Neural progenitor cell (in vitro differentiated cells): ENCODE measurements at regions not wholly inside any gene's neighbourhood (a gene's known extent, or its start where the extent isn't known, plus 50 kb on each side); places are given as distances from the start of the nearest gene placed in this dataset.
A peak's percentile ranks its signal among the peaks of the same experiment; 100 is the strongest.

Experiments
- DNase-seq: peaks from one replicate; pipeline ENCODE4 v3.0.0-alpha.2; 2016; ENCODE audit warnings: low spot score
- H2AFZ ChIP-seq: fragments of 200-600 bp; sonication (generic); replicated peaks from 2 replicates; pipeline ENCODE4 v1.6.1; 2016; ENCODE audit warnings: antibody characterized with exemption
- H3F3A ChIP-seq: fragments of 200-600 bp; sonication (generic); 2 replicates; pipeline ENCODE4 v1.6.1; 2016; ENCODE audit warnings: antibody characterized with exemption, low read depth
- H3K27ac ChIP-seq: fragments of 200-600 bp; sonication (generic); 2 replicates; pipeline ENCODE4 v1.5.1; 2016; ENCODE audit warnings: mild to moderate bottlenecking
- H3K27me3 ChIP-seq: fragments of 200-600 bp; sonication (generic); 2 replicates; pipeline ENCODE4 v1.6.1; 2016; ENCODE audit warnings: mild to moderate bottlenecking, moderate library complexity
- H3K36me3 ChIP-seq: fragments of 200-600 bp; sonication (generic); 2 replicates; pipeline ENCODE4 v1.5.1; 2016
- H3K4me1 ChIP-seq: fragments of 200-600 bp; sonication (generic); 2 replicates; pipeline ENCODE4 v1.6.1; 2016; ENCODE audit warnings: mixed run types
- H3K4me2 ChIP-seq: fragments of 200-600 bp; sonication (generic); 2 replicates; pipeline ENCODE4 v1.6.1; 2016
- H3K4me3 ChIP-seq: fragments of 200-600 bp; sonication (generic); 2 replicates; pipeline ENCODE4 v1.5.1; 2016
- H3K79me2 ChIP-seq: fragments of 200-600 bp; sonication (generic); 2 replicates; pipeline ENCODE4 v1.6.1; 2016; ENCODE audit warnings: low read depth
- H3K9ac ChIP-seq: fragments of 200-600 bp; sonication (generic); 2 replicates; pipeline ENCODE4 v1.6.1; 2016
- H3K9me3 ChIP-seq: fragments of 200-600 bp; sonication (generic); 2 replicates; pipeline ENCODE4 v1.5.1; 2016; ENCODE audit warnings: low read depth
- H4K20me1 ChIP-seq: fragments of 200-600 bp; sonication (generic); 2 replicates; pipeline ENCODE4 v1.6.1; 2016; ENCODE audit warnings: low read depth
- H3K27ac Mint-ChIP-seq: 3 replicates; pipeline ENCODE4 v1.8.0; 2021; ENCODE audit warnings: mixed read lengths
- H3K27me3 Mint-ChIP-seq: 2 replicates; pipeline ENCODE4 v1.8.0; 2022; ENCODE audit warnings: low read depth, mild to moderate bottlenecking, inconsistent platforms, moderate library complexity, mixed read lengths; ENCODE audit not compliant: insufficient read depth
- H3K36me3 Mint-ChIP-seq: 3 replicates; pipeline ENCODE4 v1.8.0; 2021; ENCODE audit warnings: mixed read lengths
- H3K4me1 Mint-ChIP-seq: 3 replicates; pipeline ENCODE4 v1.8.0; 2021; ENCODE audit warnings: mixed read lengths
- H3K4me3 Mint-ChIP-seq: 3 replicates; pipeline ENCODE4 v1.8.0; 2021; ENCODE audit warnings: mild to moderate bottlenecking, moderate library complexity, mixed read lengths
- H3K9me3 Mint-ChIP-seq: 3 replicates; pipeline ENCODE4 v1.8.0; 2020; ENCODE audit warnings: mixed read lengths
- EZH2 ChIP-seq: fragments of 200-600 bp; sonication (generic); IDR thresholded peaks from 2 replicates; pipeline ENCODE4 v1.6.1; 2017; ENCODE audit warnings: antibody characterized with exemption, mild to moderate bottlenecking, moderate library complexity
- EZH2phosphoT487 ChIP-seq: fragments of 200-600 bp; sonication (generic); IDR thresholded peaks from 2 replicates; pipeline ENCODE4 v1.6.1; 2017; ENCODE audit warnings: antibody characterized with exemption
- TF ChIP-seq, protein P1 (sequence below): fragments of 200-600 bp; sonication (generic); IDR thresholded peaks from 2 replicates; pipeline ENCODE4 v1.5.1; 2017; ENCODE audit warnings: antibody characterized with exemption, mild to moderate bottlenecking

DNA sequence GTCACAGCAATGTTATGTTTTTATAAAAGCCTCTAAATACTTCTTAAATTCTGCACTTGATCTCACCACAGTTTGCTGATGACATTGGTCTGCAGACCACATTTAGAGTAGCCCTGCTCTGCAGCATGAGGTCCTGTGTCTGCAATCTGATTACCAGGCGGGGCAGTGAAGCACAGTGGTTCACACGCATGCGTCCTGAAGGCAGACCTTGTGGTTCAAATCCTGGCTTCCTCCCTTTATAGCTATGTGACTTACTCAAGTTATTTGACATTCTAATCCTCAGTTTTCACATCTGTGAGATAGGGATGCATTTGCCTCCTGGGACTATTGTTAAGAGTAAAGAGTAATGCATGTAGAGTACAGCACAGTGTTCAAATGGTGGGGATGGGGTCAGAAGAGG, 50.3 kb downstream of the BMAL2 start:
- H3K4me3 Mint-ChIP-seq, result no peak overlapping the region
- Histone ChIP-seq H2AFZ (no peak overlapping the region), H3K9ac (no peak overlapping the region), H3K79me2 (no peaks in the 10 kb centered on the region), H3K9me3 (no peaks in the 10 kb centered on the region), H3K36me3 (no peaks in the 10 kb centered on the region), H4K20me1 (no peaks in the 10 kb centered on the region), H3K27ac (no peak overlapping the region), H3K4me1 (no peaks in the 10 kb centered on the region), H3F3A (no peaks in the 10 kb centered on the region), H3K27me3 (no peaks in the 10 kb centered on the region), H3K4me2 (no peak overlapping the region), H3K4me3 (no peak overlapping the region)
- H3K36me3 Mint-ChIP-seq, result no peaks in the 10 kb centered on the region
- no peak for DNase-seq
- H3K27ac Mint-ChIP-seq, result no peak overlapping the region
- H3K27me3 Mint-ChIP-seq, result peaks cover 2% of the 10 kb centered on the region
- TF ChIP-seq EZH2phosphoT487 (no peak), EZH2 (no peak)
- TF ChIP-seq, protein P1, sequence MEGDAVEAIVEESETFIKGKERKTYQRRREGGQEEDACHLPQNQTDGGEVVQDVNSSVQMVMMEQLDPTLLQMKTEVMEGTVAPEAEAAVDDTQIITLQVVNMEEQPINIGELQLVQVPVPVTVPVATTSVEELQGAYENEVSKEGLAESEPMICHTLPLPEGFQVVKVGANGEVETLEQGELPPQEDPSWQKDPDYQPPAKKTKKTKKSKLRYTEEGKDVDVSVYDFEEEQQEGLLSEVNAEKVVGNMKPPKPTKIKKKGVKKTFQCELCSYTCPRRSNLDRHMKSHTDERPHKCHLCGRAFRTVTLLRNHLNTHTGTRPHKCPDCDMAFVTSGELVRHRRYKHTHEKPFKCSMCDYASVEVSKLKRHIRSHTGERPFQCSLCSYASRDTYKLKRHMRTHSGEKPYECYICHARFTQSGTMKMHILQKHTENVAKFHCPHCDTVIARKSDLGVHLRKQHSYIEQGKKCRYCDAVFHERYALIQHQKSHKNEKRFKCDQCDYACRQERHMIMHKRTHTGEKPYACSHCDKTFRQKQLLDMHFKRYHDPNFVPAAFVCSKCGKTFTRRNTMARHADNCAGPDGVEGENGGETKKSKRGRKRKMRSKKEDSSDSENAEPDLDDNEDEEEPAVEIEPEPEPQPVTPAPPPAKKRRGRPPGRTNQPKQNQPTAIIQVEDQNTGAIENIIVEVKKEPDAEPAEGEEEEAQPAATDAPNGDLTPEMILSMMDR, result no peak
- no peaks in the 10 kb centered on the region for H3K9me3 Mint-ChIP-seq
- H3K4me1 Mint-ChIP-seq, result no peaks in the 10 kb centered on the region

DNA sequence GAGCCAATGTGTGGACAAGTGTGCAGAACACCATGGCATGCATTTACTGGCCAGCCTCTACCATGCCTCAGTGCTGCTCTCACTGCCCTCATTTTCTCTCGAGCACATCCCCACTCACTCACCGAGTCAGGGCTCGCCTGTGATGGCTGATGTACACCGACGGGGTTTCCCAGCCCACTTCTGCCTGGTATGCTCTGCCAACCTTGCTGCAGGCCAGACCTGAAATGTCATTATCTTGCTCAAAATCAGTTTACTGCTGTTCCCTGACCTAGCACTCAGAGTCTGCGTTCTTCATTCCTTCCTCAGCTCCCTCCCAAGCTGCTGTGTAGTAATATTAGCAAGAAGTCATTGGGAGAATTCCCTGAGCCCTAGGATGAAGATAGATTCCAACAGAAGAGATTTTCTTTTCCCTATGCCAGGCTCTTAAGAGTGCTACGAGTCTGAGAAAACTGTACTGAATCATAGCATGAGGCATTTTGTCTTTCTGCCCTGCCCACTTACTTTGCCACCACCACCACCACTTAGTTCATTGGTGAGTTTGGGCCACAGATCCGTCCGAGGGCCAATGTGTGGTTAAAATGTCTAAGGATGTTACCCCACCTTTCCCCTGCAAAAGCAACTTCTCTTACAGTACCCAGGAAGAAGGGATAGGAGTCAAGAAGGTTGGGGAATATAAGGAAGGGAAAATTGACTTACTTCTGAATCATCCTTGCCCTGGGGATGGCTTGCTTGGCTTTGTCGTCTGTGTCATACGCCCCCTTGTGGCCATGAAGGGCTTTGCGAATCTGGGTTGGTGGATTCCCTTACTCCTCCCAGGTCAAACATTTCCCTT, 51.0 kb downstream of the BMAL2 start:
- Histone ChIP-seq H3K4me3 (no peak overlapping the region), H2AFZ (no peak overlapping the region), H3K9me3 (no peaks in the 10 kb centered on the region), H3K79me2 (no peaks in the 10 kb centered on the region), H3F3A (no peaks in the 10 kb centered on the region), H3K9ac (no peak overlapping the region), H3K4me1 (no peaks in the 10 kb centered on the region), H3K27me3 (no peaks in the 10 kb centered on the region), H3K36me3 (no peaks in the 10 kb centered on the region), H3K4me2 (no peak overlapping the region), H4K20me1 (no peaks in the 10 kb centered on the region), H3K27ac (no peak overlapping the region)
- Mint-ChIP-seq H3K27ac (no peak overlapping the region), H3K4me1 (no peaks in the 10 kb centered on the region), H3K4me3 (no peak overlapping the region), H3K36me3 (no peaks in the 10 kb centered on the region), H3K27me3 (peaks cover 2% of the 10 kb centered on the region), H3K9me3 (no peaks in the 10 kb centered on the region)
- no peak for TF ChIP-seq EZH2
- TF ChIP-seq, protein P1, result peak; percentile 89
- no peak for TF ChIP-seq EZH2phosphoT487
- peak; percentile 81 for DNase-seq

DNA sequence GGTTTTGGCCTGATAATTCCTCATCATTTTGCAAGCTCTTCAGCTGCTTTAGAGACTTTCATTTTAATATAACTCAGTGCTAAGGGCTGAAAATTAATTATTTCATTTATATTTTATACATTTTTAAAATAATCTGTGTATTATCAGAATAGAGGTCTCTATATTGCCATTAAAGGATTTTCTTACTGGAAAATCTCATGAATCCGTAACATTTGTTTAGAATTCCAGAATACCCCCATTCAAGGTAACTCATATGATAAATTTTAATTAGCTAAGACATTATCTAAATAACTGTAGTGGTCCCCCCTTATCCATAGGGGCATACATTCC, 51.6 kb downstream of the BMAL2 start:
- Mint-ChIP-seq H3K9me3 (no peaks in the 10 kb centered on the region), H3K36me3 (no peaks in the 10 kb centered on the region), H3K27ac (no peak overlapping the region), H3K4me1 (no peaks in the 10 kb centered on the region), H3K27me3 (peaks cover 2% of the 10 kb centered on the region), H3K4me3 (no peak overlapping the region)
- no peaks in the 10 kb centered on the region for H3K9me3 ChIP-seq
- TF ChIP-seq, protein P1, result no peak
- TF ChIP-seq EZH2phosphoT487, result no peak
- no peak for TF ChIP-seq EZH2
- H3K4me1 ChIP-seq, result no peaks in the 10 kb centered on the region
- no peak overlapping the region for H2AFZ ChIP-seq
- H4K20me1 ChIP-seq, result no peaks in the 10 kb centered on the region
- H3F3A ChIP-seq, result no peaks in the 10 kb centered on the region
- no peak overlapping the region for H3K4me3 ChIP-seq
- H3K27me3 ChIP-seq, result no peaks in the 10 kb centered on the region
- no peak for DNase-seq
- H3K27ac ChIP-seq, result no peak overlapping the region
- H3K4me2 ChIP-seq, result no peak overlapping the region
- H3K79me2 ChIP-seq, result no peaks in the 10 kb centered on the region
- H3K36me3 ChIP-seq, result no peaks in the 10 kb centered on the region
- H3K9ac ChIP-seq, result no peak overlapping the region
